ENCODE measurements at regions not wholly inside any gene's neighbourhood (a gene's known extent, or its start where the extent isn't known, plus 50 kb on each side); places are given as distances from the start of the nearest gene placed in this dataset.

- Histone ChIP-seq H3K4me1 (no peaks in the 10 kb centered on the region), H3K36me3 (replicated peaks) (no peaks in the 10 kb centered on the region), H3K9me3 (no peaks in the 10 kb centered on the region), H3K4me3 (no peak overlapping the region), H3K27me3 (ENCODE audit: low read depth) (no peaks in the 10 kb centered on the region)
- in situ Hi-C loops (cut with MboI; ENCODE audit: low sequenced_read_pairs): no loop called here
- DNase-seq (ENCODE audit: low spot score in 2 of 2): no peak
Measured at GRCh38 chr18:38415811-38416210, 850.2 kb upstream of the CELF4 start.

- no peaks in the 10 kb centered on the region for H3K9me3 ChIP-seq
- no peaks in the 10 kb centered on the region for H3K4me1 ChIP-seq
- H3K4me3 ChIP-seq: no peak overlapping the region
- DNase-seq (ENCODE audit: low spot score in 2 of 2): no peak
- no peaks in the 10 kb centered on the region for H3K27me3 ChIP-seq (ENCODE audit: low read depth)
- H3K36me3 ChIP-seq (replicated peaks): no peaks in the 10 kb centered on the region
- in situ Hi-C loops (cut with MboI; ENCODE audit: low sequenced_read_pairs): no loop called here
Measured at GRCh38 chr18:38413193-38413592, 847.6 kb upstream of the CELF4 start.

GRCh38 chr18:38406607-38407006, 841.0 kb upstream of the CELF4 start:
- no peak for DNase-seq (ENCODE audit: low spot score in 2 of 2)
- no peak overlapping the region for H3K4me3 ChIP-seq
- H3K27me3 ChIP-seq (ENCODE audit: low read depth): no peaks in the 10 kb centered on the region
- in situ Hi-C loops (cut with MboI; ENCODE audit: low sequenced_read_pairs): no loop called here
- H3K36me3 ChIP-seq (replicated peaks): no peaks in the 10 kb centered on the region
- no peaks in the 10 kb centered on the region for H3K9me3 ChIP-seq
- no peaks in the 10 kb centered on the region for H3K4me1 ChIP-seq

- DNase-seq (ENCODE audit: low spot score in 2 of 2): no peak
- Histone ChIP-seq H3K4me1 (no peaks in the 10 kb centered on the region), H3K9me3 (no peaks in the 10 kb centered on the region), H3K27me3 (ENCODE audit: low read depth) (no peaks in the 10 kb centered on the region), H3K4me3 (no peak overlapping the region), H3K36me3 (replicated peaks) (no peaks in the 10 kb centered on the region)
- in situ Hi-C loops (cut with MboI; ENCODE audit: low sequenced_read_pairs): no loop called here
Measured at GRCh38 chr18:38402509-38402908, 836.9 kb upstream of the CELF4 start.

- Histone ChIP-seq H3K4me3 (no peak overlapping the region), H3K4me1 (no peaks in the 10 kb centered on the region), H3K27me3 (ENCODE audit: low read depth) (no peaks in the 10 kb centered on the region), H3K36me3 (replicated peaks) (no peaks in the 10 kb centered on the region), H3K9me3 (no peaks in the 10 kb centered on the region)
- in situ Hi-C loops (cut with MboI; ENCODE audit: low sequenced_read_pairs): no loop called here
- DNase-seq (ENCODE audit: low spot score in 2 of 2): no peak
Measured at GRCh38 chr18:38397094-38397493, 831.5 kb upstream of the CELF4 start.

- in situ Hi-C loops (cut with MboI; ENCODE audit: low sequenced_read_pairs): no loop called here
- Histone ChIP-seq H3K9me3 (no peaks in the 10 kb centered on the region), H3K27me3 (ENCODE audit: low read depth) (no peaks in the 10 kb centered on the region), H3K36me3 (replicated peaks) (no peaks in the 10 kb centered on the region), H3K4me3 (no peak overlapping the region), H3K4me1 (no peaks in the 10 kb centered on the region)
- DNase-seq (ENCODE audit: low spot score in 2 of 2): no peak
Measured at GRCh38 chr18:38386146-38386545, 820.5 kb upstream of the CELF4 start.

- H3K36me3 ChIP-seq (replicated peaks): no peaks in the 10 kb centered on the region
- no peaks in the 10 kb centered on the region for H3K9me3 ChIP-seq
- in situ Hi-C loops (cut with MboI; ENCODE audit: low sequenced_read_pairs): no loop called here
- H3K27me3 ChIP-seq (ENCODE audit: low read depth): no peaks in the 10 kb centered on the region
- H3K4me3 ChIP-seq: no peak overlapping the region
- H3K4me1 ChIP-seq: peaks cover 17% of the 10 kb centered on the region
- DNase-seq (ENCODE audit: low spot score in 2 of 2): peak; percentile 53 to 92
Measured at GRCh38 chr18:38369772-38370690, 804.4 kb upstream of the CELF4 start.

- DNase-seq (ENCODE audit: low spot score in 2 of 2): no peak
- in situ Hi-C loops (cut with MboI; ENCODE audit: low sequenced_read_pairs): no loop called here
- no peak overlapping the region for H3K4me3 ChIP-seq
- no peaks in the 10 kb centered on the region for H3K27me3 ChIP-seq (ENCODE audit: low read depth)
- peaks cover 17% of the 10 kb centered on the region for H3K4me1 ChIP-seq
- no peaks in the 10 kb centered on the region for H3K36me3 ChIP-seq (replicated peaks)
- H3K9me3 ChIP-seq: no peaks in the 10 kb centered on the region
Measured at GRCh38 chr18:38368886-38369285, 803.3 kb upstream of the CELF4 start.

GRCh38 chr18:38368246-38368645, 802.6 kb upstream of the CELF4 start:
- DNase-seq (ENCODE audit: low spot score in 2 of 2): no peak
- no peaks in the 10 kb centered on the region for H3K27me3 ChIP-seq (ENCODE audit: low read depth)
- no peak overlapping the region for H3K4me3 ChIP-seq
- H3K4me1 ChIP-seq: peaks cover 17% of the 10 kb centered on the region
- H3K36me3 ChIP-seq (replicated peaks): no peaks in the 10 kb centered on the region
- in situ Hi-C loops (cut with MboI; ENCODE audit: low sequenced_read_pairs): no loop called here
- H3K9me3 ChIP-seq: no peaks in the 10 kb centered on the region

GRCh38 chr18:38367473-38367872, 801.9 kb upstream of the CELF4 start:
- peaks cover 17% of the 10 kb centered on the region for H3K4me1 ChIP-seq
- H3K9me3 ChIP-seq: no peaks in the 10 kb centered on the region
- no peaks in the 10 kb centered on the region for H3K36me3 ChIP-seq (replicated peaks)
- H3K27me3 ChIP-seq (ENCODE audit: low read depth): no peaks in the 10 kb centered on the region
- DNase-seq (ENCODE audit: low spot score in 2 of 2): peak in 1 of 2 experiments; percentile 39
- H3K4me3 ChIP-seq: no peak overlapping the region
- in situ Hi-C loops (cut with MboI; ENCODE audit: low sequenced_read_pairs): no loop called here

- no peaks in the 10 kb centered on the region for H3K36me3 ChIP-seq (replicated peaks)
- no peaks in the 10 kb centered on the region for H3K9me3 ChIP-seq
- no peaks in the 10 kb centered on the region; the same call in none of the 2 replicates for H3K4me1 ChIP-seq
- no peak for DNase-seq (ENCODE audit: low spot score in 2 of 2)
- H3K27me3 ChIP-seq (ENCODE audit: low read depth): no peaks in the 10 kb centered on the region
- H3K4me3 ChIP-seq: no peak overlapping the region
- in situ Hi-C loops (cut with MboI; ENCODE audit: low sequenced_read_pairs): no loop called here
Measured at GRCh38 chr18:38362286-38362792, 796.7 kb upstream of the CELF4 start.

GRCh38 chr18:38358805-38359657, 793.4 kb upstream of the CELF4 start:
- no peaks in the 10 kb centered on the region for H3K36me3 ChIP-seq (replicated peaks)
- no peaks in the 10 kb centered on the region for H3K9me3 ChIP-seq
- no peak overlapping the region for H3K4me3 ChIP-seq
- in situ Hi-C loops (cut with MboI; ENCODE audit: low sequenced_read_pairs): no loop called here
- no peak for DNase-seq (ENCODE audit: low spot score in 2 of 2)
- no peaks in the 10 kb centered on the region for H3K4me1 ChIP-seq
- no peaks in the 10 kb centered on the region for H3K27me3 ChIP-seq (ENCODE audit: low read depth)

- in situ Hi-C loops (cut with MboI; ENCODE audit: low sequenced_read_pairs): no loop called here
- Histone ChIP-seq H3K4me3 (no peak overlapping the region), H3K27me3 (ENCODE audit: low read depth) (no peaks in the 10 kb centered on the region), H3K4me1 (no peaks in the 10 kb centered on the region), H3K36me3 (replicated peaks) (no peaks in the 10 kb centered on the region), H3K9me3 (no peaks in the 10 kb centered on the region)
- no peak for DNase-seq (ENCODE audit: low spot score in 2 of 2)
Measured at GRCh38 chr18:38353149-38353548, 787.6 kb upstream of the CELF4 start.

GRCh38 chr18:38350141-38350540, 784.5 kb upstream of the CELF4 start:
- Histone ChIP-seq H3K4me3 (no peak overlapping the region), H3K9me3 (no peaks in the 10 kb centered on the region), H3K36me3 (replicated peaks) (no peaks in the 10 kb centered on the region), H3K27me3 (ENCODE audit: low read depth) (no peaks in the 10 kb centered on the region), H3K4me1 (no peaks in the 10 kb centered on the region)
- DNase-seq (ENCODE audit: low spot score in 2 of 2): no peak
- in situ Hi-C loops (cut with MboI; ENCODE audit: low sequenced_read_pairs): no loop called here
